GM20000 (cell line): ENCODE measurements at regions not wholly inside any gene's neighbourhood (a gene's known extent, or its start where the extent isn't known, plus 50 kb on each side); places are given as distances from the start of the nearest gene placed in this dataset.

Experiments
- DNase-seq: peaks from one replicate; pipeline ENCODE4 v3.0.0; 2012; ENCODE audit warnings: low spot score
- CTCF ChIP-seq: IDR thresholded peaks from 2 replicates; pipeline ENCODE4 v1.5.1; 2012; ENCODE audit warnings: mild to moderate bottlenecking, control low read depth; ENCODE audit errors: extremely low read depth, missing control alignments

DNA sequence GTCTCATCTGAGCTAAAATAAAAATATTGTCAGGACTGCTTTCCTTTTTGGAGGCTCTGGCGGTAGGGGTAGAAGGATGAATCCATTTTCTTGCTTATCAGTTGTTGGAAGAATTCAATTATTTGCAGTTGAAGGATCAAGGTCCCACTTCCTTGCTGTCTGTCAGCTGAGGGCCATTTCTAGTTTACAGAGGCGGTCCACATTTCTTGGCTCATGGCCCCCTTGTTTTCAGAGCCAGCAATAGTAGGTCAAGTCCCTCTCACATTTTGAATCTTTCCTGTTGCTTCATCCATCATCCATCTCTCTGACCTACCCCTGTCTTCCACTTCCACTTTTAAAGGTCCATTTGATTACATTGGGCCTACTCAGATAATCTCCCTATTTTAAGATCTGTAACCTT, 1099.3 kb upstream of the DIAPH2 start:
- no peak for DNase-seq

DNA sequence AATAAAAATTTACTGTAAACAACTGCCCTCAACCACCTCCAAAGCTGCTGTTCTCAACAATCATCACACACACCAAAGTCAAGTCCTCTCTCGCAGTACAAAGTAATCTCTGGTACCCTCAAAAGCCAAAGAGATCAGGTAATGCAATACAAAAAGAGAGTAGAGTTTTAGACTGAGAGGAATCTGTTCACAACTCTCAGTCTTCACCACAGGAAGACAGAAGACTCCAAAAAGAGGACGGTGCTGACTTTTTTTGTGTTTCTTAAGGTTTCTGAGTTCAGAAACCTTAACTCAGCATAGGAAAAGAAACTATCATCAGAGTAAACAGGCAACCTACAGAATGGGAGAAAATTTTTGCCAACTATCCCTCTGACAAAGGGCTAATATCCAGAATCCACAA, 1072.3 kb upstream of the DIAPH2 start:
- no peak for DNase-seq
- no peak for TF ChIP-seq CTCF

More for the DNA sequence above, 1099.3 kb upstream of the DIAPH2 start:
- TF ChIP-seq CTCF = no peak

DNA sequence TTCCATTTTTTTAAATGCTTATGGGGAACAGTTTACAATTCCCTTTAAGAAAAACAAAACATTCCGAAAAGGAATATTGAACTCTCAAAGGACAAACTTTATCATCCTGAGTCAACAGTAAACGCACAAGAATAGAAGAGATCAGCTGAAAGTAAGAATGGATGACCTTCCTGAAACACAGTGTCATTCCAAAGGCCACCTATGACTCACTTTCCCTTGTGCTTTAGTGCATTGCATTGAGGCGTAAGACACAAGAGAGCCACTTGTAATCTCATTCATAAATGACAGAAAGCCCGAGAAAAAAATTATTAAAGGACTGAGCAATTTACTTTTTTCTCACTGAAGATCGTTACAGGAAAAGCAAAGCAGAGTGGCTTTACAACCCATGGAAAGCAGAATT, 1062.4 kb upstream of the DIAPH2 start:
- DNase-seq = no peak
- TF ChIP-seq CTCF = no peak

GRCh38 chrX:95626748-95627147, 1057.9 kb upstream of the DIAPH2 start:
- DNase-seq = no peak
- TF ChIP-seq CTCF = no peak

- no peak for DNase-seq
- no peak for TF ChIP-seq CTCF
These were observed 1055.8 kb upstream of the DIAPH2 start for GRCh38 chrX:95628796-95629195.

- TF ChIP-seq CTCF = no peak
- no peak for DNase-seq
These were observed 1054.9 kb upstream of the DIAPH2 start for GRCh38 chrX:95629737-95630136.

GRCh38 chrX:95640226-95640625, 1044.4 kb upstream of the DIAPH2 start:
- TF ChIP-seq CTCF = no peak

DNA sequence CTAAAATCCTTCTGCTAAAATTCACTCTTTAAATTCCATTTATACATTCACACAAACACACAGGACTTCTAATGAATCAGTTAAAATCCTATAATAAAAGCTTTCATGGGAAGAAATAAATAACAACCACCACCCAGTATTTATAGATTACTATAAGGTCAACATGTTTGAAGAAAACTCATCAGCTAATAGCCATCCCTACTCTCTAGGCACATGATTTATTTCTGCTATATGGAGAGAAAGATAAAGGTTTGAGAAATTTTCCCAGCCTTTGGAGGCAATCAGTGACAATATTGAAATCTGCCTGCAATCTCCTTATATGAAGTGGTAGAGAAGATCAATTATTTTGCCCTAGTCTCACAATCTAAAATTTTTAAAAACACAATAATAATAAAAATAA, 1038.9 kb upstream of the DIAPH2 start:
- TF ChIP-seq CTCF = no peak
- DNase-seq = no peak

More at GRCh38 chrX:95640226-95640625, 1044.4 kb upstream of the DIAPH2 start:
- DNase-seq = no peak
